Endothelial cell of umbilical vein (primary cell): ENCODE measurements at regions not wholly inside any gene's neighbourhood (a gene's known extent, or its start where the extent isn't known, plus 50 kb on each side); places are given as distances from the start of the nearest gene placed in this dataset.

ENCODE experiments used
- BruUV-seq: library from RNA; stranded (reverse); fragments of 400-500 nt; replicated peaks from 2 replicates; lab custom pipeline; 2021; lab: Mats Ljungman, UMichigan
- CTCF ChIA-PET: fragments of 300-600, 350-600 bp; sonication (Branson Sonifier 250); formaldehyde crosslinking; loops from one replicate; lab custom pipeline; 2021; ENCODE audit warnings: antibody characterized with exemption, inconsistent platforms; lab: Charles Lee
- POLR2A ChIA-PET: fragments of 300-600, 350-600 bp; sonication (Branson Sonifier 250); formaldehyde crosslinking; loops from one replicate; lab custom pipeline; 2021; ENCODE audit warnings: antibody characterized with exemption, inconsistent platforms; lab: Charles Lee
- DNase-seq: peaks from one replicate; pipeline ENCODE4 v3.0.0-alpha.2; 2011; ENCODE audit warnings: low read depth, low spot score
- FAIRE-seq: peaks from 2 replicates; lab custom pipeline; 2011; peaks lifted over from hg19 to GRCh38; lab: Jason Lieb, UNC
- H2AFZ ChIP-seq: 2 replicates; pipeline ENCODE4 v1.6.0; 2012; ENCODE audit warnings: low read depth, low read length, control low read depth, inconsistent platforms
- H3K27ac ChIP-seq: 2 replicates; pipeline ENCODE4 v1.5.1; 2011; ENCODE audit warnings: low read depth, mild to moderate bottlenecking, control low read depth, low read length, moderate library complexity; ENCODE audit not compliant: insufficient read depth
- H3K27me3 ChIP-seq, 2 experiments: 2 replicates each; pipeline versions ENCODE4 v1.6.0 to v1.6.1; 2011; ENCODE audit warnings: low read length in 2 of 2, mixed read lengths in 1 of 2; ENCODE audit not compliant: control insufficient read depth in 2 of 2, insufficient read depth in 2 of 2
- H3K36me3 ChIP-seq, 2 experiments: 2 replicates in 1 of 2; 3 replicates in 1 of 2; pipeline ENCODE4 v1.5.1; 2011; ENCODE audit warnings: low read length in 2 of 2, mild to moderate bottlenecking in 1 of 2, moderate library complexity in 1 of 2; ENCODE audit not compliant: control insufficient read depth in 2 of 2, insufficient read depth in 2 of 2; ENCODE audit errors: extremely low read depth in 1 of 2
- H3K4me1 ChIP-seq: 3 replicates; pipeline ENCODE4 v1.5.1; 2011; ENCODE audit warnings: mild to moderate bottlenecking, low read length; ENCODE audit not compliant: control insufficient read depth, insufficient read depth; ENCODE audit errors: extremely low read depth
- H3K4me2 ChIP-seq: 2 replicates; pipeline ENCODE4 v1.6.1; 2011; ENCODE audit warnings: low read length, control low read depth, mixed read lengths; ENCODE audit not compliant: insufficient read depth
- H3K4me3 ChIP-seq, 3 experiments: fragments of 200-600 bp in 1 of 3; sonication (generic), shearing (Covaris generic) in 1 of 3; replicated peaks in 1 of 3; 2 replicates each; pipeline ENCODE4 v1.5.1; 2011 to 2016; ENCODE audit warnings: control low read depth in 3 of 3, low read length in 3 of 3, mild to moderate bottlenecking in 2 of 3, inconsistent platforms in 1 of 3, low read depth in 1 of 3, moderate library complexity in 1 of 3; ENCODE audit not compliant: insufficient read depth in 1 of 3
- H3K79me2 ChIP-seq: 2 replicates; pipeline ENCODE4 v1.6.0; 2012; ENCODE audit warnings: low read length, inconsistent platforms; ENCODE audit not compliant: control insufficient read depth, insufficient read depth
- H3K9ac ChIP-seq: replicated peaks from 2 replicates; pipeline ENCODE3; 2011; ENCODE audit warnings: low read length, control low read depth; ENCODE audit not compliant: insufficient read depth; ENCODE audit errors: extremely low read depth
- H3K9me1 ChIP-seq: replicated peaks from 3 replicates; pipeline ENCODE4 v1.6.0; 2011; ENCODE audit warnings: mild to moderate bottlenecking, low read length; ENCODE audit not compliant: control insufficient read depth, insufficient read depth; ENCODE audit errors: extremely low read depth
- H3K9me3 ChIP-seq: replicated peaks from 2 replicates; pipeline ENCODE4 v1.5.1; 2012; ENCODE audit warnings: low read length, inconsistent platforms; ENCODE audit not compliant: control insufficient read depth, insufficient read depth
- H4K20me1 ChIP-seq: replicated peaks from 2 replicates; pipeline ENCODE3; 2011; ENCODE audit warnings: mild to moderate bottlenecking, low read length; ENCODE audit not compliant: control insufficient read depth, insufficient read depth; ENCODE audit errors: extremely low read depth
- EZH2 ChIP-seq: IDR thresholded peaks from 2 replicates; pipeline ENCODE4 v1.6.1; 2012; ENCODE audit warnings: borderline replicate concordance, low read depth, mild to moderate bottlenecking, moderate library complexity, low read length, inconsistent platforms; ENCODE audit not compliant: severe bottlenecking
- FOS ChIP-seq: IDR thresholded peaks from 2 replicates; pipeline ENCODE4 v1.6.1; 2011; ENCODE audit warnings: mild to moderate bottlenecking, low read length, moderate library complexity, borderline replicate concordance; ENCODE audit not compliant: insufficient read depth
- GATA2 ChIP-seq: IDR thresholded peaks from 2 replicates; pipeline ENCODE4 v1.7.0; 2011; ENCODE audit warnings: low read depth, mild to moderate bottlenecking, moderate library complexity, mixed read lengths, low read length; ENCODE audit not compliant: insufficient read length, insufficient read depth
- JUN ChIP-seq: IDR thresholded peaks from 2 replicates; pipeline ENCODE4 v1.6.1; 2011; ENCODE audit warnings: borderline replicate concordance, low read depth; ENCODE audit not compliant: insufficient read length, insufficient read depth
- MYC ChIP-seq: IDR thresholded peaks from one replicate; pipeline ENCODE4 v1.6.1; 2011; ENCODE audit warnings: mild to moderate bottlenecking, low read depth, low read length
- POLR2A ChIP-seq: IDR thresholded peaks from 2 replicates; pipeline ENCODE4 v1.6.1; 2012; ENCODE audit warnings: low read depth, mild to moderate bottlenecking, control low read depth, low read length
- POLR2AphosphoS5 ChIP-seq: IDR thresholded peaks from 2 replicates; pipeline ENCODE4 v1.6.1; 2012; ENCODE audit warnings: low read depth, mild to moderate bottlenecking, control low read depth, low read length, moderate library complexity; ENCODE audit not compliant: insufficient read depth
- dilution Hi-C: fragments of 300-500 bp; cut with MboI; formaldehyde crosslinking; loops from one replicate; pipeline ENCODE4 v1.15.0; 2019; ENCODE audit warnings: low sequenced_read_pairs; ENCODE audit not compliant: extremely low pct_ligation_motif_present
- intact Hi-C: fragments of 100-400 bp; cut with micrococcal nuclease; formaldehyde crosslinking; loops from one replicate; pipeline ENCODE4 v1.10.0; 2022
- TF ChIP-seq, protein P1 (sequence below), 2 donors: IDR thresholded peaks; 1 replicate in 1 of 2; 2 replicates in 1 of 2; pipeline ENCODE4 v1.5.1; 2011; ENCODE audit warnings: low read length in 2 of 2, mild to moderate bottlenecking in 2 of 2, moderate library complexity in 2 of 2, control low read depth in 1 of 2, inconsistent platforms in 1 of 2, low read depth in 1 of 2; ENCODE audit not compliant: insufficient read depth in 1 of 2; ENCODE audit errors: extremely low read depth in 1 of 2
- TF ChIP-seq, protein P2 (sequence below): IDR thresholded peaks from 2 replicates; pipeline ENCODE4 v1.6.1; 2011; ENCODE audit not compliant: insufficient read depth, insufficient read length

DNA sequence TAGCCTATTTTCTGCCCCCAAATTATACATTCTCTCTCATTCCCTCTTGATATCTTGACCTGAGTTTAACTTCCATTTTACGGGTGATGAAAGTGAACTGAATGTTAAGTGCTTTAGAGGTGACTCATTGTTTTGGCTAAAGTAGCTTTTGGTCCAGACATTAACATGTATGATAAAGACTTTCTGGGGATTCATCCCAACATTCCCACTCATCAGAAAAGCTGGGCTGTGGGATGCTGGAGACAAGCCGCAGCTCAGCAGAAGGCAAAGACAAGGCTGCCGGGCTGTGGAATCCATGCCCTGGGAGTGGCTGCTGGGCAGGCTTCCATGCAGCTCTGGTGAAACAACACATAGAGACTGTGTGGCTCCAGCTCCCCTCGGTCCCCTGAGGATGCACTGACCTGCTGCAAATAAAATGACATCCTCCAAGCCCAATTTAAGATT lies 89.9 kb upstream of the SYNDIG1 start:
- dilution Hi-C loops, result no loop called here
- Histone ChIP-seq H3K36me3 (no peaks in the 10 kb centered on the region), H3K9ac (no peak overlapping the region), H3K9me3 (no peaks in the 10 kb centered on the region), H3K9me1 (no peaks in the 10 kb centered on the region), H2AFZ (no peak overlapping the region), H3K79me2 (no peaks in the 10 kb centered on the region), H4K20me1 (no peaks in the 10 kb centered on the region), H3K4me1 (no peaks in the 10 kb centered on the region), H3K4me3 (no peak overlapping the region), H3K27ac (no peak overlapping the region), H3K27me3 (no peaks in the 10 kb centered on the region), H3K4me2 (no peak overlapping the region)
- BruUV-seq, result no TSS peak
- intact Hi-C loops, result no loop called here
- ChIA-PET POLR2A (no interaction called here), CTCF (no interaction called here)
- TF ChIP-seq GATA2 (no peak), EZH2 (no peak), MYC (no peak), POLR2A (no peak), FOS (no peak), POLR2AphosphoS5 (no peak), JUN (no peak)
- TF ChIP-seq, protein P1, sequence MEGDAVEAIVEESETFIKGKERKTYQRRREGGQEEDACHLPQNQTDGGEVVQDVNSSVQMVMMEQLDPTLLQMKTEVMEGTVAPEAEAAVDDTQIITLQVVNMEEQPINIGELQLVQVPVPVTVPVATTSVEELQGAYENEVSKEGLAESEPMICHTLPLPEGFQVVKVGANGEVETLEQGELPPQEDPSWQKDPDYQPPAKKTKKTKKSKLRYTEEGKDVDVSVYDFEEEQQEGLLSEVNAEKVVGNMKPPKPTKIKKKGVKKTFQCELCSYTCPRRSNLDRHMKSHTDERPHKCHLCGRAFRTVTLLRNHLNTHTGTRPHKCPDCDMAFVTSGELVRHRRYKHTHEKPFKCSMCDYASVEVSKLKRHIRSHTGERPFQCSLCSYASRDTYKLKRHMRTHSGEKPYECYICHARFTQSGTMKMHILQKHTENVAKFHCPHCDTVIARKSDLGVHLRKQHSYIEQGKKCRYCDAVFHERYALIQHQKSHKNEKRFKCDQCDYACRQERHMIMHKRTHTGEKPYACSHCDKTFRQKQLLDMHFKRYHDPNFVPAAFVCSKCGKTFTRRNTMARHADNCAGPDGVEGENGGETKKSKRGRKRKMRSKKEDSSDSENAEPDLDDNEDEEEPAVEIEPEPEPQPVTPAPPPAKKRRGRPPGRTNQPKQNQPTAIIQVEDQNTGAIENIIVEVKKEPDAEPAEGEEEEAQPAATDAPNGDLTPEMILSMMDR (IDR thresholded peaks at IDR 0.05; ENCODE audit: extremely low read depth in 1 of 2, insufficient read depth in 1 of 2, low read depth in 1 of 2, low read length in 2 of 2), result no peak
- TF ChIP-seq, protein P2, sequence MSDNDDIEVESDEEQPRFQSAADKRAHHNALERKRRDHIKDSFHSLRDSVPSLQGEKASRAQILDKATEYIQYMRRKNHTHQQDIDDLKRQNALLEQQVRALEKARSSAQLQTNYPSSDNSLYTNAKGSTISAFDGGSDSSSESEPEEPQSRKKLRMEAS, result no peak
- FAIRE-seq, result no peak
- DNase-seq, result no peak
